HEK293 (cell line): ENCODE measurements at regions not wholly inside any gene's neighbourhood (a gene's known extent, or its start where the extent isn't known, plus 50 kb on each side); places are given as distances from the start of the nearest gene placed in this dataset.

Experiments used
- CTCF ChIA-PET: fragments of 350-600 bp; formaldehyde crosslinking; extraction: SDS; loops from one replicate; lab custom pipeline; 2021; ENCODE audit warnings: antibody characterized with exemption; lab: Yijun Ruan, JAX
- POLR2A ChIA-PET: fragments of 300-600 bp; formaldehyde crosslinking; extraction: SDS; loops from one replicate; lab custom pipeline; 2020; ENCODE audit warnings: antibody characterized with exemption, inconsistent platforms; lab: Yijun Ruan, JAX
- H3K27ac ChIP-seq: fragments of 200-500 bp; sonication (Bioruptor generic); 2 replicates; pipeline ENCODE4 v1.5.1; 2014; ENCODE audit warnings: low read depth, low read length, control low read depth, inconsistent platforms; ENCODE audit errors: extremely low read depth
- H3K36me3 ChIP-seq, 2 experiments: fragments of 200-500 bp in 1 of 2; sonication (Bioruptor generic) in 1 of 2; 1 replicate in 1 of 2; 2 replicates in 1 of 2; pipeline ENCODE4 v1.5.1; 2014 to 2017; ENCODE audit warnings: inconsistent platforms in 2 of 2, low read length in 2 of 2; ENCODE audit not compliant: control insufficient read depth in 2 of 2, insufficient read depth in 1 of 2
- H3K4me1 ChIP-seq: fragments of 200-500 bp; sonication (Bioruptor generic); 2 replicates; pipeline ENCODE4 v1.5.1; 2014; ENCODE audit warnings: mild to moderate bottlenecking, low read length, inconsistent platforms; ENCODE audit not compliant: control insufficient read depth, insufficient read depth
- H3K4me3 ChIP-seq: 2 replicates; pipeline ENCODE4 v1.5.1; 2011; ENCODE audit warnings: low read depth, mild to moderate bottlenecking, control low read depth, low read length, moderate library complexity
- H3K9me3 ChIP-seq: fragments of 200-500 bp; sonication (Bioruptor generic); 2 replicates; pipeline ENCODE4 v1.5.1; 2014; ENCODE audit warnings: low read depth, low read length, inconsistent platforms; ENCODE audit not compliant: control insufficient read depth, insufficient read depth
- FEZF1 ChIP-seq: fragments of 450-650 bp; formaldehyde crosslinking; IDR thresholded peaks from 2 replicates; pipeline ENCODE4 v1.5.1; 2016; ENCODE audit warnings: missing biosample characterization, missing genetic modification characterization
- PATZ1 ChIP-seq: fragments of 450-650 bp; formaldehyde crosslinking; IDR thresholded peaks from 2 replicates; pipeline ENCODE4 v1.5.1; 2016; ENCODE audit warnings: missing biosample characterization, missing genetic modification characterization
- SP7 ChIP-seq: fragments of 450-650 bp; formaldehyde crosslinking; IDR thresholded peaks from 2 replicates; pipeline ENCODE4 v1.5.1; 2016; ENCODE audit warnings: missing biosample characterization, missing genetic modification characterization
- TCF7L2 ChIP-seq: IDR thresholded peaks from 2 replicates; pipeline ENCODE4 v1.6.1; 2011; ENCODE audit warnings: low read depth, mild to moderate bottlenecking, inconsistent platforms, low read length, moderate library complexity, borderline replicate concordance
- ZBTB7A ChIP-seq: fragments of 450-650 bp; formaldehyde crosslinking; IDR thresholded peaks from 2 replicates; pipeline ENCODE4 v1.5.1; 2016; ENCODE audit warnings: low read depth, missing biosample characterization, missing genetic modification characterization
- ZNF112 ChIP-seq: fragments of 450-650 bp; formaldehyde crosslinking; IDR thresholded peaks from 2 replicates; pipeline ENCODE4 v1.5.0; 2017; ENCODE audit warnings: missing biosample characterization, missing genetic modification characterization
- ZNF133 ChIP-seq: fragments of 450-650 bp; formaldehyde crosslinking; IDR thresholded peaks from 2 replicates; pipeline ENCODE4 v1.5.1; 2016; ENCODE audit warnings: missing biosample characterization, missing genetic modification characterization
- ZNF138 ChIP-seq: fragments of 450-650 bp; formaldehyde crosslinking; IDR thresholded peaks from 2 replicates; pipeline ENCODE4 v1.5.1; 2016; ENCODE audit warnings: missing biosample characterization, missing genetic modification characterization, borderline replicate concordance
- ZNF211 ChIP-seq: fragments of 450-650 bp; formaldehyde crosslinking; IDR thresholded peaks from 2 replicates; pipeline ENCODE4 v1.5.1; 2016; ENCODE audit warnings: low read depth, missing biosample characterization, missing genetic modification characterization
- ZNF302 ChIP-seq: fragments of 450-650 bp; formaldehyde crosslinking; IDR thresholded peaks from 2 replicates; pipeline ENCODE4 v1.5.1; 2016; ENCODE audit warnings: missing biosample characterization, missing genetic modification characterization, low read depth
- ZNF311 ChIP-seq: fragments of 450-650 bp; formaldehyde crosslinking; IDR thresholded peaks from 2 replicates; pipeline ENCODE4 v1.5.1; 2017; ENCODE audit warnings: missing biosample characterization, missing genetic modification characterization, borderline replicate concordance
- ZNF350 ChIP-seq: fragments of 450-650 bp; formaldehyde crosslinking; IDR thresholded peaks from 2 replicates; pipeline ENCODE4 v1.5.0; 2017; ENCODE audit warnings: missing biosample characterization, mild to moderate bottlenecking, missing genetic modification characterization
- ZNF391 ChIP-seq: fragments of 450-650 bp; formaldehyde crosslinking; IDR thresholded peaks from 2 replicates; pipeline ENCODE4 v1.5.1; 2016; ENCODE audit warnings: low read depth, missing biosample characterization, missing genetic modification characterization, borderline replicate concordance
- ZNF394 ChIP-seq: fragments of 450-650 bp; formaldehyde crosslinking; IDR thresholded peaks from 2 replicates; pipeline ENCODE4 v1.5.1; 2016; ENCODE audit warnings: missing biosample characterization, missing genetic modification characterization, mild to moderate bottlenecking, moderate library complexity, borderline replicate concordance
- ZNF426 ChIP-seq: fragments of 450-650 bp; formaldehyde crosslinking; IDR thresholded peaks from 2 replicates; pipeline ENCODE4 v1.5.1; 2017; ENCODE audit warnings: missing biosample characterization, missing genetic modification characterization, mild to moderate bottlenecking, inconsistent platforms, moderate library complexity
- ZNF558 ChIP-seq: fragments of 450-650 bp; formaldehyde crosslinking; IDR thresholded peaks from 2 replicates; pipeline ENCODE4 v1.5.1; 2016; ENCODE audit warnings: missing biosample characterization, missing genetic modification characterization
- ZNF561 ChIP-seq: fragments of 450-650 bp; IDR thresholded peaks from 2 replicates; pipeline ENCODE4 v1.5.1; 2018; ENCODE audit warnings: missing biosample characterization, missing genetic modification characterization, borderline replicate concordance
- ZNF658 ChIP-seq: fragments of 450-650 bp; formaldehyde crosslinking; IDR thresholded peaks from 2 replicates; pipeline ENCODE4; 2016; ENCODE audit warnings: missing biosample characterization, missing genetic modification characterization
- ZNF670 ChIP-seq: fragments of 450-650 bp; formaldehyde crosslinking; IDR thresholded peaks from 2 replicates; pipeline ENCODE4 v1.5.1; 2016; ENCODE audit warnings: missing biosample characterization, missing genetic modification characterization, low read depth
- ZNF747 ChIP-seq: fragments of 450-650 bp; formaldehyde crosslinking; IDR thresholded peaks from 2 replicates; pipeline ENCODE4 v1.5.1; 2016; ENCODE audit warnings: missing biosample characterization, missing genetic modification characterization
- ZNF837 ChIP-seq: fragments of 450-650 bp; formaldehyde crosslinking; IDR thresholded peaks from 2 replicates; pipeline ENCODE4 v1.5.1; 2016; ENCODE audit warnings: missing biosample characterization, missing genetic modification characterization
- ZSCAN23 ChIP-seq: fragments of 450-650 bp; formaldehyde crosslinking; IDR thresholded peaks from 2 replicates; pipeline ENCODE4 v1.5.1; 2016; ENCODE audit warnings: missing biosample characterization, missing genetic modification characterization
- TF ChIP-seq, protein P1 (sequence below): fragments of 450-650 bp; formaldehyde crosslinking; IDR thresholded peaks from 2 replicates; pipeline ENCODE4; 2016; ENCODE audit warnings: missing biosample characterization, missing genetic modification characterization
- TF ChIP-seq, protein P2 (sequence below): fragments of 450-650 bp; formaldehyde crosslinking; IDR thresholded peaks from 2 replicates; pipeline ENCODE4 v1.5.1; 2016; ENCODE audit warnings: missing biosample characterization, missing genetic modification characterization
- TF ChIP-seq, protein P3 (sequence below): fragments of 450-650 bp; formaldehyde crosslinking; IDR thresholded peaks from 2 replicates; pipeline ENCODE4 v1.5.1; 2016; ENCODE audit warnings: missing biosample characterization, missing genetic modification characterization
- TF ChIP-seq, protein P4 (sequence below): fragments of 450-650 bp; formaldehyde crosslinking; IDR thresholded peaks from 2 replicates; pipeline ENCODE4 v1.5.1; 2016; ENCODE audit warnings: missing biosample characterization, missing genetic modification characterization
- TF ChIP-seq, protein P5 (sequence below): fragments of 450-650 bp; IDR thresholded peaks from 2 replicates; pipeline ENCODE4 v1.5.1; 2018; ENCODE audit warnings: missing biosample characterization, mild to moderate bottlenecking, missing genetic modification characterization

DNA sequence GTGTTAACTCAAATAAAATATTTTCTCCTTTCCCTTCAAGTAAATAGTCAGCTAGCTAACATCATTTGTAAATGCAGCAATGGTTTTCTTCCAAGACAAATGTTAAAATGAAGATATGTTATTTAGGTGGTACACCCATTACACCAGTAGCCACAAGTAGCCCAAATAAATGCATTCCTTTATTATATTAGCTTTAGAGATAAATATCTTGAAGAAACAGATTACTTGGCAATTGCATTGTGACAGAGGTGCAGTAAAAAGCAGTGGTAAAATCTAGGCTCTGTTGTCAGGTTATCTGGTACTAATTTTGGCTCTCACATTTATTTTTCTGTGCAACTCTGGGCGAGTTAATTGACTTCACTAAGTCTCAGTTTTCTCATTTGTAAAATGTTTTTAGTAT is 193.0 kb downstream of the NAA11 start:
- ChIA-PET CTCF (no interaction called here), POLR2A (no interaction called here)
- TF ChIP-seq ZNF391 (tag by site-specific recombination) (no peak), TCF7L2 (no peak), ZNF747 (tag by site-specific recombination) (no peak), ZNF350 (tag by site-specific recombination) (no peak), ZNF211 (no peak), ZNF394 (tag by site-specific recombination) (no peak), ZNF133 (tag by site-specific recombination) (no peak), ZNF112 (tag by site-specific recombination) (no peak), ZSCAN23 (tag by site-specific recombination) (no peak), ZNF837 (tag by site-specific recombination) (no peak), ZBTB7A (tag by site-specific recombination) (no peak)
- TF ChIP-seq, protein P1, sequence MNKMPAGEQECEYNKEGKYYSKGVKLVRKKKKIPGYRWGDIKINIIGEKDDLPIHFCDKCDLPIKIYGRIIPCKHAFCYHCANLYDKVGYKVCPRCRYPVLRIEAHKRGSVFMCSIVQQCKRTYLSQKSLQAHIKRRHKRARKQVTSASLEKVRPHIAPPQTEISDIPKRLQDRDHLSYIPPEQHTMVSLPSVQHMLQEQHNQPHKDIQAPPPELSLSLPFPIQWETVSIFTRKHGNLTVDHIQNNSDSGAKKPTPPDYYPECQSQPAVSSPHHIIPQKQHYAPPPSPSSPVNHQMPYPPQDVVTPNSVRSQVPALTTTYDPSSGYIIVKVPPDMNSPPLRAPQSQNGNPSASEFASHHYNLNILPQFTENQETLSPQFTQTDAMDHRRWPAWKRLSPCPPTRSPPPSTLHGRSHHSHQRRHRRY (tag by site-specific recombination) = no peak

GRCh38 chr4:79121875-79122358 is 182.7 kb upstream of the PAQR3 start:
- Histone ChIP-seq H3K4me1 (no peaks in the 10 kb centered on the region), H3K36me3 (no peaks in the 10 kb centered on the region), H3K9me3 (no peaks in the 10 kb centered on the region), H3K27ac (no peak overlapping the region), H3K4me3 (no peak overlapping the region)
- CTCF ChIA-PET = no interaction called here
- POLR2A ChIA-PET = no interaction called here
- TF ChIP-seq PATZ1 (tag by site-specific recombination) (no peak), ZNF426 (tag by site-specific recombination) (no peak), ZNF670 (tag by site-specific recombination) (no peak), ZNF302 (tag by site-specific recombination) (no peak), ZNF311 (tag by site-specific recombination) (no peak), ZNF561 (tag by site-specific recombination) (no peak), ZNF138 (tag by site-specific recombination) (no peak), ZNF658 (tag by site-specific recombination) (no peak), ZNF391 (tag by site-specific recombination) (no peak), FEZF1 (no peak), ZNF558 (no peak), SP7 (no peak)
- TF ChIP-seq, protein P2, sequence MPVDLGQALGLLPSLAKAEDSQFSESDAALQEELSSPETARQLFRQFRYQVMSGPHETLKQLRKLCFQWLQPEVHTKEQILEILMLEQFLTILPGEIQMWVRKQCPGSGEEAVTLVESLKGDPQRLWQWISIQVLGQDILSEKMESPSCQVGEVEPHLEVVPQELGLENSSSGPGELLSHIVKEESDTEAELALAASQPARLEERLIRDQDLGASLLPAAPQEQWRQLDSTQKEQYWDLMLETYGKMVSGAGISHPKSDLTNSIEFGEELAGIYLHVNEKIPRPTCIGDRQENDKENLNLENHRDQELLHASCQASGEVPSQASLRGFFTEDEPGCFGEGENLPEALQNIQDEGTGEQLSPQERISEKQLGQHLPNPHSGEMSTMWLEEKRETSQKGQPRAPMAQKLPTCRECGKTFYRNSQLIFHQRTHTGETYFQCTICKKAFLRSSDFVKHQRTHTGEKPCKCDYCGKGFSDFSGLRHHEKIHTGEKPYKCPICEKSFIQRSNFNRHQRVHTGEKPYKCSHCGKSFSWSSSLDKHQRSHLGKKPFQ = no peak
- TF ChIP-seq, protein P3, sequence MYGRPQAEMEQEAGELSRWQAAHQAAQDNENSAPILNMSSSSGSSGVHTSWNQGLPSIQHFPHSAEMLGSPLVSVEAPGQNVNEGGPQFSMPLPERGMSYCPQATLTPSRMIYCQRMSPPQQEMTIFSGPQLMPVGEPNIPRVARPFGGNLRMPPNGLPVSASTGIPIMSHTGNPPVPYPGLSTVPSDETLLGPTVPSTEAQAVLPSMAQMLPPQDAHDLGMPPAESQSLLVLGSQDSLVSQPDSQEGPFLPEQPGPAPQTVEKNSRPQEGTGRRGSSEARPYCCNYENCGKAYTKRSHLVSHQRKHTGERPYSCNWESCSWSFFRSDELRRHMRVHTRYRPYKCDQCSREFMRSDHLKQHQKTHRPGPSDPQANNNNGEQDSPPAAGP (tag by site-specific recombination) = no peak
- TF ChIP-seq, protein P4, sequence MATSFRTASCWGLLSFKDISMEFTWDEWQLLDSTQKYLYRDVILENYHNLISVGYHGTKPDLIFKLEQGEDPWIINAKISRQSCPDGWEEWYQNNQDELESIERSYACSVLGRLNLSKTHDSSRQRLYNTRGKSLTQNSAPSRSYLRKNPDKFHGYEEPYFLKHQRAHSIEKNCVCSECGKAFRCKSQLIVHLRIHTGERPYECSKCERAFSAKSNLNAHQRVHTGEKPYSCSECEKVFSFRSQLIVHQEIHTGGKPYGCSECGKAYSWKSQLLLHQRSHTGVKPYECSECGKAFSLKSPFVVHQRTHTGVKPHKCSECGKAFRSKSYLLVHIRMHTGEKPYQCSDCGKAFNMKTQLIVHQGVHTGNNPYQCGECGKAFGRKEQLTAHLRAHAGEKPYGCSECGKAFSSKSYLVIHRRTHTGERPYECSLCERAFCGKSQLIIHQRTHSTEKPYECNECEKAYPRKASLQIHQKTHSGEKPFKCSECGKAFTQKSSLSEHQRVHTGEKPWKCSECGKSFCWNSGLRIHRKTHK = no peak
- TF ChIP-seq, protein P5, sequence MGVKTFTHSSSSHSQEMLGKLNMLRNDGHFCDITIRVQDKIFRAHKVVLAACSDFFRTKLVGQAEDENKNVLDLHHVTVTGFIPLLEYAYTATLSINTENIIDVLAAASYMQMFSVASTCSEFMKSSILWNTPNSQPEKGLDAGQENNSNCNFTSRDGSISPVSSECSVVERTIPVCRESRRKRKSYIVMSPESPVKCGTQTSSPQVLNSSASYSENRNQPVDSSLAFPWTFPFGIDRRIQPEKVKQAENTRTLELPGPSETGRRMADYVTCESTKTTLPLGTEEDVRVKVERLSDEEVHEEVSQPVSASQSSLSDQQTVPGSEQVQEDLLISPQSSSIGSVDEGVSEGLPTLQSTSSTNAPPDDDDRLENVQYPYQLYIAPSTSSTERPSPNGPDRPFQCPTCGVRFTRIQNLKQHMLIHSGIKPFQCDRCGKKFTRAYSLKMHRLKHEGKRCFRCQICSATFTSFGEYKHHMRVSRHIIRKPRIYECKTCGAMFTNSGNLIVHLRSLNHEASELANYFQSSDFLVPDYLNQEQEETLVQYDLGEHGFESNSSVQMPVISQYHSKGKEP (tag by site-specific recombination) = no peak

More for the DNA sequence above, 193.0 kb downstream of the NAA11 start:
- H3K27ac ChIP-seq = no peak overlapping the region
- no peaks in the 10 kb centered on the region for H3K36me3 ChIP-seq
- H3K4me1 ChIP-seq = no peaks in the 10 kb centered on the region
- no peak overlapping the region for H3K4me3 ChIP-seq
- H3K9me3 ChIP-seq = no peaks in the 10 kb centered on the region
